Activated T-helper 2 cell treated with anti-CD3 and anti-CD28 coated beads, Interferon-gamma antibody, Interleukin-2, Interleukin-4, amounts not matched to agents 10 μg/mL and 5 μg/mL and 100 μg/mL, durations not matched to agents 14 hours and 24 hours and 36 hours (primary cell): ENCODE measurements at regions not wholly inside any gene's neighbourhood (a gene's known extent, or its start where the extent isn't known, plus 50 kb on each side); places are given as distances from the start of the nearest gene placed in this dataset.

Experiments used
- DNase-seq: peaks from one replicate; pipeline ENCODE4 v3.0.0; 2021; ENCODE audit warnings: low spot score
- H3K27ac Mint-ChIP-seq: one replicate; pipeline ENCODE4 v1.8.0; 2021; ENCODE audit warnings: mixed read lengths
- H3K27me3 Mint-ChIP-seq: one replicate; pipeline ENCODE4 v1.8.0; 2021; ENCODE audit warnings: low read depth, mixed read lengths
- H3K36me3 Mint-ChIP-seq: one replicate; pipeline ENCODE4 v1.8.0; 2021; ENCODE audit warnings: low read depth, mixed read lengths
- H3K4me1 Mint-ChIP-seq: one replicate; pipeline ENCODE4 v1.8.0; 2021; ENCODE audit warnings: low read depth, mixed read lengths
- H3K4me3 Mint-ChIP-seq: one replicate; pipeline ENCODE4 v1.8.0; 2021; ENCODE audit warnings: low read depth, mild to moderate bottlenecking, moderate library complexity, mixed read lengths
- H3K9me3 Mint-ChIP-seq: one replicate; pipeline ENCODE4 v1.8.0; 2021; ENCODE audit warnings: mixed read lengths
- intact Hi-C: fragments of 100-400 bp; cut with micrococcal nuclease; formaldehyde crosslinking; loops from one replicate; pipeline ENCODE4 v1.15.1; 2023

- no peak for DNase-seq
- Mint-ChIP-seq H3K4me3 (no peak overlapping the region), H3K27me3 (peaks cover 6% of the 10 kb centered on the region), H3K36me3 (no peaks in the 10 kb centered on the region), H3K9me3 (no peaks in the 10 kb centered on the region), H3K27ac (no peak overlapping the region), H3K4me1 (no peaks in the 10 kb centered on the region)
- intact Hi-C loops = no loop called here
Observed at GRCh38 chr14:23773981-23774380, 137.8 kb downstream of the DHRS2 start.

GRCh38 chr14:23776296-23776695 is 140.1 kb downstream of the DHRS2 start:
- Mint-ChIP-seq H3K36me3 (no peaks in the 10 kb centered on the region), H3K27me3 (peaks cover 16% of the 10 kb centered on the region), H3K4me1 (no peaks in the 10 kb centered on the region), H3K27ac (no peak overlapping the region), H3K9me3 (no peaks in the 10 kb centered on the region), H3K4me3 (no peak overlapping the region)
- intact Hi-C loops = no loop called here
- no peak for DNase-seq

GRCh38 chr14:23785208-23785607 is 149.0 kb downstream of the DHRS2 start:
- Mint-ChIP-seq H3K27ac (no peak overlapping the region), H3K36me3 (no peaks in the 10 kb centered on the region), H3K4me1 (no peaks in the 10 kb centered on the region), H3K9me3 (no peaks in the 10 kb centered on the region), H3K4me3 (no peak overlapping the region), H3K27me3 (peaks cover 12% of the 10 kb centered on the region)
- intact Hi-C loops = no loop called here
- no peak for DNase-seq

- no peak for DNase-seq
- intact Hi-C loops = no loop called here
- Mint-ChIP-seq H3K27me3 (peaks cover 5% of the 10 kb centered on the region), H3K9me3 (no peaks in the 10 kb centered on the region), H3K27ac (no peak overlapping the region), H3K4me3 (no peak overlapping the region), H3K36me3 (no peaks in the 10 kb centered on the region), H3K4me1 (no peaks in the 10 kb centered on the region)
Observed at GRCh38 chr14:23787436-23787835, 151.3 kb downstream of the DHRS2 start.

- intact Hi-C loops = no loop called here
- H3K27me3 Mint-ChIP-seq = peaks cover 1% of the 10 kb centered on the region
- DNase-seq = no peak
- no peak overlapping the region for H3K4me3 Mint-ChIP-seq
- H3K27ac Mint-ChIP-seq = no peak overlapping the region
- H3K36me3 Mint-ChIP-seq = no peaks in the 10 kb centered on the region
- H3K4me1 Mint-ChIP-seq = no peaks in the 10 kb centered on the region
- H3K9me3 Mint-ChIP-seq = no peaks in the 10 kb centered on the region
Observed at GRCh38 chr14:23789696-23790095, 153.5 kb downstream of the DHRS2 start.

- DNase-seq = no peak
- Mint-ChIP-seq H3K4me1 (no peaks in the 10 kb centered on the region), H3K27ac (no peak overlapping the region), H3K9me3 (no peaks in the 10 kb centered on the region), H3K4me3 (no peak overlapping the region), H3K27me3 (no peaks in the 10 kb centered on the region), H3K36me3 (no peaks in the 10 kb centered on the region)
- intact Hi-C loops = no loop called here
Observed at GRCh38 chr14:23793532-23793931, 157.4 kb downstream of the DHRS2 start.

GRCh38 chr14:23800811-23801210 is 152.8 kb upstream of the DHRS4 start:
- intact Hi-C loops = no loop called here
- H3K27ac Mint-ChIP-seq = no peak overlapping the region
- no peak overlapping the region for H3K4me3 Mint-ChIP-seq
- no peaks in the 10 kb centered on the region for H3K4me1 Mint-ChIP-seq
- H3K36me3 Mint-ChIP-seq = no peaks in the 10 kb centered on the region
- H3K9me3 Mint-ChIP-seq = peaks cover 6% of the 10 kb centered on the region
- peaks cover 2% of the 10 kb centered on the region for H3K27me3 Mint-ChIP-seq
- DNase-seq = no peak

GRCh38 chr14:23801766-23802165 is 151.8 kb upstream of the DHRS4 start:
- intact Hi-C loops = no loop called here
- H3K9me3 Mint-ChIP-seq = peaks cover 7% of the 10 kb centered on the region
- no peak overlapping the region for H3K4me3 Mint-ChIP-seq

GRCh38 chr14:23804817-23805216 is 148.8 kb upstream of the DHRS4 start:
- Mint-ChIP-seq H3K4me1 (no peaks in the 10 kb centered on the region), H3K27me3 (peaks cover 10% of the 10 kb centered on the region), H3K27ac (no peak overlapping the region), H3K4me3 (no peak overlapping the region), H3K36me3 (no peaks in the 10 kb centered on the region), H3K9me3 (peaks cover 7% of the 10 kb centered on the region)
- intact Hi-C loops = no loop called here
- no peak for DNase-seq

More at GRCh38 chr14:23801766-23802165, 151.8 kb upstream of the DHRS4 start:
- DNase-seq = no peak
- no peaks in the 10 kb centered on the region for H3K4me1 Mint-ChIP-seq
- H3K27me3 Mint-ChIP-seq = peaks cover 2% of the 10 kb centered on the region
- no peak overlapping the region for H3K27ac Mint-ChIP-seq
- H3K36me3 Mint-ChIP-seq = no peaks in the 10 kb centered on the region

- DNase-seq = no peak
- Mint-ChIP-seq H3K9me3 (peaks cover 7% of the 10 kb centered on the region), H3K36me3 (no peaks in the 10 kb centered on the region), H3K27ac (no peak overlapping the region), H3K4me1 (no peaks in the 10 kb centered on the region), H3K27me3 (peaks cover 8% of the 10 kb centered on the region), H3K4me3 (no peak overlapping the region)
- intact Hi-C loops = no loop called here
Observed at GRCh38 chr14:23805761-23806160, 147.8 kb upstream of the DHRS4 start.

GRCh38 chr14:23814527-23815256 is 138.9 kb upstream of the DHRS4 start:
- no peaks in the 10 kb centered on the region for H3K4me1 Mint-ChIP-seq

GRCh38 chr14:23816371-23816770 is 137.2 kb upstream of the DHRS4 start:
- Mint-ChIP-seq H3K9me3 (no peaks in the 10 kb centered on the region), H3K4me3 (no peak overlapping the region)

More at GRCh38 chr14:23814527-23815256, 138.9 kb upstream of the DHRS4 start:
- H3K27me3 Mint-ChIP-seq = no peaks in the 10 kb centered on the region
- H3K36me3 Mint-ChIP-seq = no peaks in the 10 kb centered on the region
- no peak for DNase-seq
- H3K4me3 Mint-ChIP-seq = no peak overlapping the region
- no peak overlapping the region for H3K27ac Mint-ChIP-seq
- intact Hi-C loops = no loop called here
- H3K9me3 Mint-ChIP-seq = no peaks in the 10 kb centered on the region

GRCh38 chr14:23817164-23817767 is 136.3 kb upstream of the DHRS4 start:
- no peaks in the 10 kb centered on the region for H3K36me3 Mint-ChIP-seq
- DNase-seq = no peak
- H3K27ac Mint-ChIP-seq = no peak overlapping the region
- H3K4me1 Mint-ChIP-seq = no peaks in the 10 kb centered on the region
- intact Hi-C loops = no loop called here
- no peak overlapping the region for H3K4me3 Mint-ChIP-seq
- H3K9me3 Mint-ChIP-seq = no peaks in the 10 kb centered on the region
- H3K27me3 Mint-ChIP-seq = no peaks in the 10 kb centered on the region

More at GRCh38 chr14:23816371-23816770, 137.2 kb upstream of the DHRS4 start:
- H3K36me3 Mint-ChIP-seq = no peaks in the 10 kb centered on the region
- H3K4me1 Mint-ChIP-seq = no peaks in the 10 kb centered on the region
- intact Hi-C loops = no loop called here
- H3K27ac Mint-ChIP-seq = no peak overlapping the region
- H3K27me3 Mint-ChIP-seq = no peaks in the 10 kb centered on the region
- DNase-seq = no peak
